ENCODE measurements at regions not wholly inside any gene's neighbourhood (a gene's known extent, or its start where the extent isn't known, plus 50 kb on each side); places are given as distances from the start of the nearest gene placed in this dataset.
"Not testable (repeated sequence)": the region's sequence is repeated elsewhere in the genome, so short reads cannot be mapped to it uniquely, and the experiment has no call there.

DNA sequence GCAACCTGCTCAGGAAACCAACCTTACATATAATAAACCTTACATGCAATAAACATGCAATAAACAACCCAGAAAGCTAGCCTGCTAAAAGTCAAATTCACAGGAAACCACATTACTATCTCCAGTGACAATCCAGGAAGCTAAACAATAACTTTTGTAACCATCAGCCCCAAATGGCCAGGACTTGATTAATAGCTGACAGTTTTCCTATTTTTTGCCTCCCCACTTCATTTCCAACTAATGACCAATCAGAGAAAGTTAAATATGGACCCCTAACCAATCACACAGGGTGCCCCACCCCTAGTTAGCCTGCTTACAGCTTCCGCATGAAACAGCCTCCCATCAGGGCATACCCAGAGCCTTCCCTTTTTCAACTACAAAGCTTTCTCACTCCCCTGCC lies 152.2 kb upstream of the LMNTD1 start:
- Histone ChIP-seq H3K36me3 (ENCODE audit: low read depth) (no peaks in the 10 kb centered on the region), H3K4me1 (ENCODE audit: low read depth) (no peaks in the 10 kb centered on the region), H3K4me3 (no peak overlapping the region), H3K9me3 (peaks cover 8% of the 10 kb centered on the region)
- DNase-seq: no peak
- intact Hi-C loops (cut with DNase I, micrococcal nuclease): no loop called here
- TF ChIP-seq CTCF (IDR thresholded peaks at IDR 0.05): no peak
- no peak for ATAC-seq

GRCh38 chr12:25706646-25707045 lies 153.6 kb upstream of the LMNTD1 start:
- H3K4me1 ChIP-seq (ENCODE audit: low read depth); H3K36me3 ChIP-seq (ENCODE audit: low read depth); intact Hi-C loops (cut with DNase I, micrococcal nuclease); H3K4me3 ChIP-seq; DNase-seq; ATAC-seq: not testable (repeated sequence)
- H3K9me3 ChIP-seq: peaks cover 14% of the 10 kb centered on the region

- H3K4me1 ChIP-seq (ENCODE audit: low read depth): no peaks in the 10 kb centered on the region
- no peak for TF ChIP-seq CTCF (IDR thresholded peaks at IDR 0.05)
- intact Hi-C loops (cut with DNase I, micrococcal nuclease): no loop called here
- no peak overlapping the region for H3K4me3 ChIP-seq
- ATAC-seq: no peak
- peaks cover 14% of the 10 kb centered on the region for H3K9me3 ChIP-seq
- H3K36me3 ChIP-seq (ENCODE audit: low read depth): no peaks in the 10 kb centered on the region
- no peak for DNase-seq
Observed at GRCh38 chr12:25707056-25707455, 154.0 kb upstream of the LMNTD1 start.

DNA sequence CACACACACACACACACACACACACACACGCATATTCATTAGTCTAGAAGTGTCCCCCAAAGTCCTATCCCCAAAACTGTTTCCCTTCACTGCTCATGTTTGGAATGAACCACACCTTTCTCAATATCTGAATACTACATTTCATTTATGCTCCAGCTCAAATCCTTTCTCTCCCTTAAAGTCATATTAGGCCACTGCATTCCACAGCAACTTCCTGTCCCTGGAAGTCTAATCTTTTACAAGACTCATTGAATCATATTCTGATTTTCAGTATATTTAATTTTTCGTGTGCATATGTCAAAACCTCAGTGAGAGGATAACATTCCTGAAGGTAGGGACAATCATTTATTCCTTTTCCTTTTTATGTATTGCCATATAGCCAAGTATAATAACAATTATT lies 155.6 kb upstream of the LMNTD1 start:
- ATAC-seq (no peak), DNase-seq (no peak)
- no peaks in the 10 kb centered on the region for H3K4me1 ChIP-seq (ENCODE audit: low read depth)
- intact Hi-C loops (cut with DNase I, micrococcal nuclease): no loop called here
- TF ChIP-seq CTCF (IDR thresholded peaks at IDR 0.05): no peak
- H3K4me3 ChIP-seq: no peak overlapping the region
- H3K36me3 ChIP-seq (ENCODE audit: low read depth): no peaks in the 10 kb centered on the region
- peaks cover 14% of the 10 kb centered on the region for H3K9me3 ChIP-seq

DNA sequence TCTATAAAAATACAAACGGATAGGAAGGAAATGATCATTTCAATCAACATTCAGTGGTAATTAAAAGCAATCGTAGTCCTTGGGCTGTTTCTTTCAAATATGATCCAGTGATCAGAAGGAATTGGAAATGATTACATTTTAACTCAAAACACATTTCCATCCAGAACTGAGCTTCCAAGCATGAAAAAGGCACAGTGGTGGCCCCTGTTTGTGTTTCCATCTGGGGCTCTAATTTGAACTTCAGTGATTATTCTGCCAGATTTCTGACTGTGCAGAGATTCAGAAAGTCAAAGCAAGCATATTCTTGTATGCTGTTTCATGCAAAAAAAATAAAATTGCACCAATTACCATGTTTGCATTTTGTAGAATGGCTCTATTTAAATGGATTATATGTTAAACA lies 157.0 kb upstream of the LMNTD1 start:
- H3K36me3 ChIP-seq (ENCODE audit: low read depth): no peaks in the 10 kb centered on the region
- DNase-seq: no peak
- H3K4me1 ChIP-seq (ENCODE audit: low read depth): no peaks in the 10 kb centered on the region
- intact Hi-C loops (cut with DNase I, micrococcal nuclease): no loop called here
- H3K4me3 ChIP-seq: no peak overlapping the region
- TF ChIP-seq CTCF (IDR thresholded peaks at IDR 0.05): no peak
- ATAC-seq: no peak
- H3K9me3 ChIP-seq: peaks cover 14% of the 10 kb centered on the region

DNA sequence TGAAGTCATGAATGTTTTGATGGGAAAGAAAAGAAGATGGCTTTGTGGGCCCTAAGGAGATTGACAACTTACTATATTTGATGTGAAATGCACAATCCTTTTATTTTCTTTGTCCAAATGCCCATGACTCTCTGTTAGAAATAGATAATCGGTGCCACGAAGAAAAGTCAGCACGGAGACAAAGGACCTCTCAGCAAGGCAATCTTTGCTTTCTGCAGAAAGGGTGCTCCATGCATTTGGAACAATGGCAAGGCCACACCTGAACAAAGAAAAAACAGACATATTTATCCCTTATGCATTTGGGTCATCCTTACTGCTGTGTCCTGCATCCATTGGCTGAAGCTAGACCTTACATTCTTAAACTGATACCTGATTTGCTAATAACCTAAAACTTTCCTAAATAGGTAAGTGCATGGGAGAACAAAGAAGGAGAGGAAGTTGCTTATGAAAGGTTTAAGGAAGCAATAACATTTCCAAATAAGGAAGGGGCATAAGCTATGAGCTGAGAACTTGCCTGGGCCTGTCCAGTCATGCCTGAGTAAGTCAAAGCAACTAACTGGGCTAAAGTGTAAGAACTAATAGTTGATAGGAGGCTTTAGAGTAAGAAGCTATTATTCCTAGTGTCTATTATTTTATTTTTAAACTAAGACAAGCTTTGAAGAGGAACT lies 158.0 kb upstream of the LMNTD1 start:
- ATAC-seq; intact Hi-C loops (cut with DNase I, micrococcal nuclease); H3K4me3 ChIP-seq; H3K36me3 ChIP-seq (ENCODE audit: low read depth); DNase-seq; H3K4me1 ChIP-seq (ENCODE audit: low read depth): not testable (repeated sequence)
- H3K9me3 ChIP-seq: peaks cover 14% of the 10 kb centered on the region

DNA sequence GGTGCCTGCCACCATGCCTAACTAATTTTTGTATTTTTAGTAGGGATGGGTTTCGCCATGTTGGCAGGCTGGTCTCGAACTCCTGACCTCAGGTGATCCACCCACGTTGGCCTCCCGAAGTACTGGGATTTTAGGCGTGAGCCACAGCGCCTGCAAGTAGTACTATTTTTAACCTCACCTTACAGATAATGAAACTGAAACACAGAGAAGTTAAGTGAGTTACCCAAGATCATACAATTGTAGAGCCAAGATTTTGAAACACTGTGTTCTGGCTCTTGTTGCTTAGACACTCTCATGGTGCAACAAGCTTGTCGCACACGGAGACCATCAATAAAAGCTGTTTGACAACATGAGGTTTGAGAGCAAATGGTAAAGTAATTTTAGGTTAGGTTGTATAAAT lies 159.1 kb upstream of the LMNTD1 start:
- H3K9me3 ChIP-seq: peaks cover 9% of the 10 kb centered on the region
- DNase-seq (no peak), ATAC-seq (no peak)
- no peak for TF ChIP-seq CTCF (IDR thresholded peaks at IDR 0.05)
- intact Hi-C loops (cut with DNase I, micrococcal nuclease): no loop called here
- H3K36me3 ChIP-seq (ENCODE audit: low read depth): no peaks in the 10 kb centered on the region
- no peaks in the 10 kb centered on the region for H3K4me1 ChIP-seq (ENCODE audit: low read depth)
- H3K4me3 ChIP-seq: no peak overlapping the region

Measured in mucosa of descending colon (tissue), 3 donors.